Keratinocyte (primary cell): ENCODE measurements at regions not wholly inside any gene's neighbourhood (a gene's known extent, or its start where the extent isn't known, plus 50 kb on each side); places are given as distances from the start of the nearest gene placed in this dataset.

Experiments
- EZH2 ChIP-seq: IDR thresholded peaks from one replicate; pipeline ENCODE4 v1.6.1; 2012; ENCODE audit warnings: inconsistent platforms, mild to moderate bottlenecking, low read length, moderate library complexity
- TF ChIP-seq, protein P1 (sequence below), 3 experiments: IDR thresholded peaks in 1 of 3; conservative IDR thresholded peaks in 1 of 3; optimal IDR thresholded peaks in 1 of 3; 2 replicates in 2 of 3; 3 replicates in 1 of 3; pipeline versions ENCODE3 to v1.5.1; 2011; ENCODE audit warnings: low read length in 3 of 3, mild to moderate bottlenecking in 3 of 3, moderate library complexity in 2 of 3, control low read depth in 1 of 3, inconsistent platforms in 1 of 3; ENCODE audit not compliant: insufficient read depth in 2 of 3; ENCODE audit errors: extremely low read depth in 1 of 3

DNA sequence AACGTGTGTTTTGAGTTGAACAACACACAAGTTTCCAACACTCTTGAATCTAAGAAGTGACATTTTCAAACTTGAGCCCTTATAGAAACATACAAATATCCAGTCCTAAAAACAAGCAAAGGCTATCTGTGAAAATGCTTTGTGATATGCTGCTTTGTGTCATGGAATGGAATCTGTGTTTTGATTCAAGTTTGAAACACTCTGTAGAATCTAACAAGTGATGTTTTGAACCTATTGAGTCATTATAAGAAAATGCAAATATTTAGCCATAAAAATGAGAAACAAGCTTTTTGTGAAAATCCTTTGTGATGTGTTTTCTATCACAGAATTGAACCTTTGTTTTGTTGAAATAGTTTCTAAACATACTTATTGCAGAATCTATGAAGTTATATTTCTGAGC lies 105.7 kb upstream of the VPREB1 start:
- TF ChIP-seq, protein P1, sequence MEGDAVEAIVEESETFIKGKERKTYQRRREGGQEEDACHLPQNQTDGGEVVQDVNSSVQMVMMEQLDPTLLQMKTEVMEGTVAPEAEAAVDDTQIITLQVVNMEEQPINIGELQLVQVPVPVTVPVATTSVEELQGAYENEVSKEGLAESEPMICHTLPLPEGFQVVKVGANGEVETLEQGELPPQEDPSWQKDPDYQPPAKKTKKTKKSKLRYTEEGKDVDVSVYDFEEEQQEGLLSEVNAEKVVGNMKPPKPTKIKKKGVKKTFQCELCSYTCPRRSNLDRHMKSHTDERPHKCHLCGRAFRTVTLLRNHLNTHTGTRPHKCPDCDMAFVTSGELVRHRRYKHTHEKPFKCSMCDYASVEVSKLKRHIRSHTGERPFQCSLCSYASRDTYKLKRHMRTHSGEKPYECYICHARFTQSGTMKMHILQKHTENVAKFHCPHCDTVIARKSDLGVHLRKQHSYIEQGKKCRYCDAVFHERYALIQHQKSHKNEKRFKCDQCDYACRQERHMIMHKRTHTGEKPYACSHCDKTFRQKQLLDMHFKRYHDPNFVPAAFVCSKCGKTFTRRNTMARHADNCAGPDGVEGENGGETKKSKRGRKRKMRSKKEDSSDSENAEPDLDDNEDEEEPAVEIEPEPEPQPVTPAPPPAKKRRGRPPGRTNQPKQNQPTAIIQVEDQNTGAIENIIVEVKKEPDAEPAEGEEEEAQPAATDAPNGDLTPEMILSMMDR (optimal IDR thresholded peaks at IDR 0.05 in 1 of 3, IDR thresholded peaks at IDR 0.05 in 1 of 3, conservative IDR thresholded peaks at IDR 0.05 in 1 of 3; ENCODE audit: extremely low read depth in 1 of 3, insufficient read depth in 2 of 3, low read length in 3 of 3), result no peak
- no peak for TF ChIP-seq EZH2
